Astrocyte of the spinal cord (primary cell): ENCODE measurements at regions not wholly inside any gene's neighbourhood (a gene's known extent, or its start where the extent isn't known, plus 50 kb on each side); places are given as distances from the start of the nearest gene placed in this dataset.

Source experiments
- DNase-seq: peaks from one replicate; pipeline ENCODE4 v3.0.0; 2011; ENCODE audit warnings: low read depth, low spot score
- H3K4me3 ChIP-seq: 2 replicates; pipeline ENCODE4 v1.5.1; 2011; ENCODE audit warnings: low read depth, mild to moderate bottlenecking, low read length, moderate library complexity
- in situ Hi-C: cut with HindIII; loops from 2 replicates; pipeline ENCODE4 v1.10.0; 2017; ENCODE audit warnings: low sequenced_read_pairs
- TF ChIP-seq, protein P1 (sequence below): IDR thresholded peaks from 2 replicates; pipeline ENCODE4 v1.5.1; 2012; ENCODE audit warnings: low read depth, mild to moderate bottlenecking, low read length, inconsistent platforms

DNA sequence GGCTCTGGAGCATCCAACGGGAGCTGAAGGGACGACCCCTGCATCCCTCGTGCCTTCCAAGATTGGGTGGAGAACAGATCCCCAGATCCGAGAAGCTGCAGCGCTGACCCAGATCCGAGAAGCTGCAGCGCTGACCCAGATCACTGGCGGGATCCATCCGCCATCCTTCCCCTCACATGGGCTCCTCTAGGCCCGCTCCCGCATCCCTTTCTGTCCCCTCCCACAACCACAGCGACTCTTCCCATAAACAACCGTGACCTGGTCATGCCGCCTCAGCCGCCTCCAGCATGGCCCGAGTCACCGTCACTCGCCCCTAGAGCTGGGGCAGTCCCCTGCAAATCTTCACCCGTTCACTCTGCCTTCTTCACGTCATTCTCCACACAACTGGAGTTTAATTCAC is 124.9 kb downstream of the UTP18 start:
- H3K4me3 ChIP-seq = no peak overlapping the region
- TF ChIP-seq, protein P1, sequence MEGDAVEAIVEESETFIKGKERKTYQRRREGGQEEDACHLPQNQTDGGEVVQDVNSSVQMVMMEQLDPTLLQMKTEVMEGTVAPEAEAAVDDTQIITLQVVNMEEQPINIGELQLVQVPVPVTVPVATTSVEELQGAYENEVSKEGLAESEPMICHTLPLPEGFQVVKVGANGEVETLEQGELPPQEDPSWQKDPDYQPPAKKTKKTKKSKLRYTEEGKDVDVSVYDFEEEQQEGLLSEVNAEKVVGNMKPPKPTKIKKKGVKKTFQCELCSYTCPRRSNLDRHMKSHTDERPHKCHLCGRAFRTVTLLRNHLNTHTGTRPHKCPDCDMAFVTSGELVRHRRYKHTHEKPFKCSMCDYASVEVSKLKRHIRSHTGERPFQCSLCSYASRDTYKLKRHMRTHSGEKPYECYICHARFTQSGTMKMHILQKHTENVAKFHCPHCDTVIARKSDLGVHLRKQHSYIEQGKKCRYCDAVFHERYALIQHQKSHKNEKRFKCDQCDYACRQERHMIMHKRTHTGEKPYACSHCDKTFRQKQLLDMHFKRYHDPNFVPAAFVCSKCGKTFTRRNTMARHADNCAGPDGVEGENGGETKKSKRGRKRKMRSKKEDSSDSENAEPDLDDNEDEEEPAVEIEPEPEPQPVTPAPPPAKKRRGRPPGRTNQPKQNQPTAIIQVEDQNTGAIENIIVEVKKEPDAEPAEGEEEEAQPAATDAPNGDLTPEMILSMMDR = no peak
- no peak for DNase-seq
- in situ Hi-C loops = no loop called here

DNA sequence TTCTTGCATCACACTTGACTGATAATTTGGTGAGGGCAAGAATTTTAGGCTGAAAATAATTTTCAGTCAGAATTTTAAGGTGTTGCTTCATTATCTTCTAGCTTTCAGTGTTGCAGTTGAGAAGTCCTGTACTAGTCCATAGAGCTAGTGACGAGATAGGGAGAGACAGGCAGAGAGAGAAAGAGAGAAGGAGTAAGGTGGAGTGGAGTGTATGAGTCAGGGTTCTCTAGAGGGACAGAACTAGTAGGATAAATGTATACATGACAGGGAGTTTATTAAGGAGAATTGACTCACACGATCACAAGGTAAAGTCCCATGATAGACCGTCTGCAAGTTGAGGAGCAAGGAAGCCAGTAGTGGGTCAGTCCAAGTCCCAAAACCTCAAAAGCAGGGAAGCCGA is 127.2 kb downstream of the UTP18 start:
- TF ChIP-seq, protein P1 = no peak
- H3K4me3 ChIP-seq = no peak overlapping the region
- in situ Hi-C loops = no loop called here
- no peak for DNase-seq

GRCh38 chr17:51387986-51388385 is 127.6 kb downstream of the UTP18 start:
- TF ChIP-seq, protein P1 = no peak
- in situ Hi-C loops = no loop called here
- no peak for DNase-seq
- H3K4me3 ChIP-seq = no peak overlapping the region

DNA sequence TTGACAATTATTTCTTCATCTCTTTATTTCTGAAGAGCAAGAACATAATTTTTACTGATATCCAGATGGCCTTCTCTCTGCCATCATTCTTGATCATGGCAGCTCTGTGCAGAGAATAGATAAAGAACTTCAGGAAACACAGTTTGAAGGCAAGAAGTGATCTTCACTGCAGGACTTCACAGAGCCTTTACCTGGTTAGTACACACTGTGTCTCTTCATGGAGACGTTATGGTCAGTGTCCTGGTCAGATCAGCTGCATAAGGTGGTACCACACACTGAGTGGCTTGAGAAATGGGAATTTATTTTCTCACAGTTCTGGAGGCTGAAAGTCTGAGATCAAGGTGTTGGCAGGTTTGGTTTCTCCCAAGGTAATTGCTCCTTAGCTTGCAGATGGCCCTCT is 129.5 kb downstream of the UTP18 start:
- TF ChIP-seq, protein P1 = no peak
- DNase-seq = no peak
- in situ Hi-C loops = no loop called here
- no peak overlapping the region for H3K4me3 ChIP-seq

GRCh38 chr17:51391982-51392654 is 131.8 kb downstream of the UTP18 start:
- H3K4me3 ChIP-seq = no peak overlapping the region
- TF ChIP-seq, protein P1 = no peak
- in situ Hi-C loops = no loop called here
- DNase-seq = no peak

- no peak for DNase-seq
- no peak overlapping the region for H3K4me3 ChIP-seq
- in situ Hi-C loops = no loop called here
- TF ChIP-seq, protein P1 = no peak
Observed at GRCh38 chr17:51395621-51396020, 135.3 kb downstream of the UTP18 start.
